Retinal pigment epithelial cell (primary cell): ENCODE measurements at regions not wholly inside any gene's neighbourhood (a gene's known extent, or its start where the extent isn't known, plus 50 kb on each side); places are given as distances from the start of the nearest gene placed in this dataset.

Source experiments
- DNase-seq: peaks from one replicate; pipeline ENCODE4 v3.0.0-alpha.2; 2010; ENCODE audit warnings: low read depth
- H3K4me3 ChIP-seq: 2 replicates; pipeline ENCODE4 v1.5.1; 2011; ENCODE audit warnings: mild to moderate bottlenecking, low read length, control low read depth, moderate library complexity
- CTCF ChIP-seq: conservative IDR thresholded peaks from 2 replicates; pipeline ENCODE4 v1.5.1; 2011; ENCODE audit warnings: low read depth, low read length, control low read depth, inconsistent platforms

- no peak for DNase-seq
- H3K4me3 ChIP-seq = no peak overlapping the region
- TF ChIP-seq CTCF = no peak
Observed at GRCh38 chr10:28781296-28781695, 104.0 kb downstream of the BAMBI start.

- no peak for TF ChIP-seq CTCF
- DNase-seq = no peak
- no peak overlapping the region for H3K4me3 ChIP-seq
Observed at GRCh38 chr10:28783087-28783486, 105.8 kb downstream of the BAMBI start.

- no peak for DNase-seq
- no peak for TF ChIP-seq CTCF
Observed at GRCh38 chr10:28785018-28785417, 107.7 kb downstream of the BAMBI start.

GRCh38 chr10:28788252-28788651, 110.9 kb downstream of the BAMBI start:
- no peak for TF ChIP-seq CTCF
- no peak overlapping the region for H3K4me3 ChIP-seq
- DNase-seq = no peak

More at GRCh38 chr10:28785018-28785417, 107.7 kb downstream of the BAMBI start:
- H3K4me3 ChIP-seq = no peak overlapping the region

- no peak for TF ChIP-seq CTCF
- no peak overlapping the region for H3K4me3 ChIP-seq
- DNase-seq = no peak
Observed at GRCh38 chr10:28788762-28789161, 111.4 kb downstream of the BAMBI start.

GRCh38 chr10:28790146-28790545, 112.8 kb downstream of the BAMBI start:
- no peak overlapping the region for H3K4me3 ChIP-seq
- no peak for TF ChIP-seq CTCF
- DNase-seq = no peak

GRCh38 chr10:28793482-28793881, 116.2 kb downstream of the BAMBI start:
- TF ChIP-seq CTCF = no peak
- no peak for DNase-seq
- H3K4me3 ChIP-seq = no peak overlapping the region
